H1 (cell line): ENCODE measurements at regions not wholly inside any gene's neighbourhood (a gene's known extent, or its start where the extent isn't known, plus 50 kb on each side); places are given as distances from the start of the nearest gene placed in this dataset.

ENCODE experiments used
- CTCF ChIA-PET: fragments of 300-600 bp; sonication (Branson Sonifier 250); formaldehyde crosslinking; loops from one replicate; lab custom pipeline; 2021; ENCODE audit not compliant: partially characterized antibody; lab: Charles Lee
- POLR2A ChIA-PET: fragments of 300-600 bp; sonication (Branson Sonifier 250); formaldehyde crosslinking; loops from one replicate; lab custom pipeline; 2021; ENCODE audit warnings: inconsistent platforms; ENCODE audit not compliant: partially characterized antibody; lab: Charles Lee
- DNase-seq, 2 experiments: peaks; one replicate each; pipeline versions ENCODE4 v3.0.0 to v3.0.0-alpha.2; 2010 to 2022; ENCODE audit warnings: low spot score in 2 of 2, low read depth in 1 of 2, mixed read lengths in 1 of 2
- FAIRE-seq: peaks from 2 replicates; lab custom pipeline; 2011; peaks lifted over from hg19 to GRCh38; lab: Jason Lieb, UNC
- H2AFZ ChIP-seq: 2 replicates; pipeline ENCODE4 v1.8.1; 2012; ENCODE audit warnings: low read length, inconsistent platforms
- H2AK5ac ChIP-seq: 2 replicates; pipeline ENCODE4 v1.6.1; 2013; ENCODE audit warnings: low read depth, low read length
- H2BK120ac ChIP-seq: replicated peaks from 2 replicates; pipeline ENCODE3; 2013; ENCODE audit warnings: low read depth, low read length, inconsistent platforms
- H2BK12ac ChIP-seq: 2 replicates; pipeline ENCODE4 v1.6.1; 2013; ENCODE audit warnings: low read depth, low read length
- H2BK15ac ChIP-seq: 2 replicates; pipeline ENCODE4 v1.6.1; 2013; ENCODE audit warnings: low read length
- H2BK20ac ChIP-seq: 2 replicates; pipeline ENCODE4 v1.6.1; 2013; ENCODE audit warnings: low read length
- H2BK5ac ChIP-seq: 2 replicates; pipeline ENCODE4 v1.6.1; 2013; ENCODE audit warnings: low read depth, low read length
- H3K14ac ChIP-seq: 2 replicates; pipeline ENCODE4 v1.6.1; 2013; ENCODE audit warnings: inconsistent platforms; ENCODE audit not compliant: insufficient read length
- H3K18ac ChIP-seq: 2 replicates; pipeline ENCODE4 v1.6.1; 2013; ENCODE audit warnings: low read length; ENCODE audit errors: extremely low read depth
- H3K23ac ChIP-seq: 2 replicates; pipeline ENCODE4 v1.6.1; 2013; ENCODE audit warnings: inconsistent platforms; ENCODE audit not compliant: insufficient read length
- H3K23me2 ChIP-seq: 2 replicates; pipeline ENCODE4 v1.6.1; 2013; ENCODE audit warnings: low read depth, low read length
- H3K27ac ChIP-seq: 2 replicates; pipeline ENCODE4 v1.6.1; 2011; ENCODE audit warnings: low read depth, low read length, inconsistent platforms
- H3K27me3 ChIP-seq, 4 experiments: replicated peaks in 1 of 4; 1 replicate in 1 of 4; 2 replicates in 3 of 4; pipeline versions ENCODE4 v1.6.1 to v1.8.1; 2011 to 2013; ENCODE audit warnings: low read length in 3 of 4, mild to moderate bottlenecking in 3 of 4, inconsistent platforms in 2 of 4, mixed read lengths in 2 of 4, moderate library complexity in 1 of 4; ENCODE audit not compliant: control insufficient read depth in 3 of 4, insufficient read depth in 3 of 4; ENCODE audit errors: extremely low read depth in 1 of 4
- H3K36me3 ChIP-seq, 4 experiments: 2 replicates each; pipeline versions ENCODE4 v1.6.1 to v1.8.1; 2011 to 2013; ENCODE audit warnings: mild to moderate bottlenecking in 4 of 4, low read length in 3 of 4, moderate library complexity in 2 of 4, control low read depth in 1 of 4, inconsistent platforms in 1 of 4; ENCODE audit not compliant: insufficient read depth in 4 of 4, control insufficient read depth in 2 of 4
- H3K4ac ChIP-seq: replicated peaks from 2 replicates; pipeline ENCODE3; 2013; ENCODE audit warnings: low read length, low read depth, mixed read lengths, inconsistent platforms; ENCODE audit not compliant: insufficient read length
- H3K4me1 ChIP-seq, 4 experiments: replicated peaks in 1 of 4; 1 replicate in 1 of 4; 2 replicates in 3 of 4; pipeline versions ENCODE4 v1.6.1 to v1.8.1; 2011 to 2013; ENCODE audit warnings: low read length in 3 of 4, inconsistent platforms in 2 of 4, mixed read lengths in 1 of 4; ENCODE audit not compliant: insufficient read depth in 4 of 4, control insufficient read depth in 3 of 4
- H3K4me2 ChIP-seq, 2 experiments: 2 replicates each; pipeline versions ENCODE4 v1.6.1 to v1.8.1; 2011 to 2013; ENCODE audit warnings: low read depth in 2 of 2, low read length in 2 of 2, control low read depth in 1 of 2, inconsistent platforms in 1 of 2, mild to moderate bottlenecking in 1 of 2; ENCODE audit not compliant: insufficient read depth in 1 of 2
- H3K4me3 ChIP-seq, 4 experiments: fragments of 200-600, 300-600 bp in 1 of 4; sonication (generic), shearing (Covaris generic), sonication (Bioruptor Twin) in 1 of 4; 2 replicates each; pipeline versions ENCODE4 v1.5.1 to v1.8.1; 2011 to 2016; ENCODE audit warnings: low read length in 4 of 4, low read depth in 3 of 4, control low read depth in 2 of 4, inconsistent platforms in 2 of 4, mild to moderate bottlenecking in 2 of 4, mixed read lengths in 1 of 4, moderate library complexity in 1 of 4; ENCODE audit not compliant: insufficient read depth in 2 of 4; ENCODE audit errors: extremely low read depth in 1 of 4
- H3K56ac ChIP-seq: replicated peaks from 2 replicates; pipeline ENCODE3; 2013; ENCODE audit warnings: low read depth, mild to moderate bottlenecking, mixed read lengths, low read length, inconsistent platforms; ENCODE audit not compliant: insufficient read length
- H3K79me1 ChIP-seq: 2 replicates; pipeline ENCODE4 v1.6.1; 2013; ENCODE audit warnings: low read depth, low read length, control low read depth
- H3K79me2 ChIP-seq, 2 experiments: 2 replicates each; pipeline versions ENCODE4 v1.6.1 to v1.8.1; 2012 to 2013; ENCODE audit warnings: low read length in 2 of 2, mild to moderate bottlenecking in 2 of 2, inconsistent platforms in 1 of 2; ENCODE audit not compliant: insufficient read depth in 2 of 2, control insufficient read depth in 1 of 2
- H3K9ac ChIP-seq, 4 experiments: replicated peaks in 1 of 4; 1 replicate in 1 of 4; 2 replicates in 3 of 4; pipeline versions ENCODE4 v1.6.1 to v1.8.1; 2011 to 2013; ENCODE audit warnings: low read depth in 3 of 4, low read length in 3 of 4, control low read depth in 2 of 4, mild to moderate bottlenecking in 2 of 4, moderate library complexity in 2 of 4, inconsistent platforms in 1 of 4; ENCODE audit errors: extremely low read depth in 1 of 4
- H3K9me3 ChIP-seq, 2 experiments: 2 replicates each; pipeline versions ENCODE4 v1.6.1 to v1.8.1; 2012 to 2013; ENCODE audit warnings: mild to moderate bottlenecking in 2 of 2, moderate library complexity in 2 of 2, control low read depth in 1 of 2, inconsistent platforms in 1 of 2, low read depth in 1 of 2, low read length in 1 of 2, mixed read lengths in 1 of 2; ENCODE audit not compliant: insufficient read depth in 2 of 2
- H4K20me1 ChIP-seq, 2 experiments: replicated peaks in 1 of 2; 2 replicates each; pipeline versions ENCODE3 to v1.8.1; 2011 to 2013; ENCODE audit warnings: inconsistent platforms in 2 of 2, low read length in 2 of 2, mild to moderate bottlenecking in 1 of 2; ENCODE audit not compliant: insufficient read depth in 2 of 2, control insufficient read depth in 1 of 2
- H4K5ac ChIP-seq: 2 replicates; pipeline ENCODE4 v1.6.1; 2013; ENCODE audit warnings: low read length, low read depth, mixed read lengths, inconsistent platforms; ENCODE audit not compliant: insufficient read length
- H4K8ac ChIP-seq: 2 replicates; pipeline ENCODE4 v1.8.0; 2013; ENCODE audit warnings: mild to moderate bottlenecking, moderate library complexity, low read length, inconsistent platforms; ENCODE audit not compliant: insufficient read depth; ENCODE audit errors: extremely low read depth
- H4K91ac ChIP-seq: replicated peaks from 2 replicates; pipeline ENCODE3; 2013; ENCODE audit warnings: low read length, mixed read lengths, inconsistent platforms; ENCODE audit not compliant: insufficient read length
- ATF3 ChIP-seq: IDR thresholded peaks from 2 replicates; pipeline ENCODE4 v1.6.1; 2011; ENCODE audit warnings: low read depth, mild to moderate bottlenecking, low read length; ENCODE audit not compliant: insufficient read depth
- CEBPB ChIP-seq: IDR thresholded peaks from 2 replicates; pipeline ENCODE4 v1.6.1; 2012; ENCODE audit warnings: low read depth, low read length
- EZH2 ChIP-seq: fragments of 200-600 bp; sonication (generic); IDR thresholded peaks from 2 replicates; pipeline ENCODE4 v1.7.1; 2012; ENCODE audit warnings: low read depth, mild to moderate bottlenecking, moderate library complexity, low read length, inconsistent platforms; ENCODE audit not compliant: severe bottlenecking
- FOSL1 ChIP-seq: IDR thresholded peaks from 2 replicates; pipeline ENCODE4 v1.6.1; 2011; ENCODE audit warnings: mild to moderate bottlenecking, low read depth, low read length, moderate library complexity; ENCODE audit not compliant: insufficient read depth
- MAFK ChIP-seq: IDR thresholded peaks from 2 replicates; pipeline ENCODE4 v1.6.1; 2012; ENCODE audit warnings: low read depth, mild to moderate bottlenecking, improper control_type of control experiment, low read length
- NRF1 ChIP-seq: IDR thresholded peaks from 2 replicates; pipeline ENCODE4 v1.6.1; 2011; ENCODE audit warnings: mild to moderate bottlenecking, low read depth, low read length, improper control_type of control experiment
- RAD21 ChIP-seq, 2 experiments: IDR thresholded peaks in 1 of 2; conservative IDR thresholded peaks in 1 of 2; 2 replicates each; pipeline ENCODE4 v1.6.1; 2011; ENCODE audit warnings: low read depth in 2 of 2, low read length in 2 of 2, improper control_type of control experiment in 1 of 2, inconsistent platforms in 1 of 2, mild to moderate bottlenecking in 1 of 2, moderate library complexity in 1 of 2
- RFX5 ChIP-seq: IDR thresholded peaks from 2 replicates; pipeline ENCODE4 v1.6.1; 2011; ENCODE audit warnings: low read depth, low read length, improper control_type of control experiment, borderline replicate concordance
- RNF2 ChIP-seq: fragments of 200-900, 300-1000 bp; sonication (generic); IDR thresholded peaks from 2 replicates; pipeline ENCODE4 v1.7.1; 2016; ENCODE audit warnings: borderline replicate concordance, low read depth, mild to moderate bottlenecking, antibody characterized with exemption, low read length; ENCODE audit not compliant: poor library complexity, severe bottlenecking; ENCODE audit errors: missing control alignments
- TAF7 ChIP-seq: optimal IDR thresholded peaks from 2 replicates; pipeline ENCODE3; 2011; ENCODE audit warnings: low read depth, mild to moderate bottlenecking, inconsistent platforms, low read length, moderate library complexity, borderline replicate concordance
- TBP ChIP-seq: IDR thresholded peaks from 2 replicates; pipeline ENCODE4 v1.6.1; 2011; ENCODE audit warnings: low read depth, low read length, improper control_type of control experiment
- USF2 ChIP-seq: IDR thresholded peaks from 2 replicates; pipeline ENCODE4 v1.6.1; 2011; ENCODE audit warnings: low read length, improper control_type of control experiment
- WGBS, 2 experiments: shearing (Covaris generic) in 1 of 2; methylation state at CpG; one replicate each; pipeline versions ENCODE4 v1.1.6 to v1.1.7; 2013 to 2015; ENCODE audit warnings: low lambda C conversion rate in 2 of 2, mixed read lengths in 2 of 2, inconsistent platforms in 1 of 2, low coverage in 1 of 2, missing lambda C conversion rate in 1 of 2; ENCODE audit not compliant: insufficient replicate concordance in 2 of 2, insufficient coverage in 1 of 2, insufficient read length in 1 of 2; ENCODE audit errors: extremely low coverage in 1 of 2, missing lambda C conversion rate in 1 of 2; 5-methylcytosine and 5-hydroxymethylcytosine counted together

- Histone ChIP-seq H3K4ac (no peak overlapping the region), H4K5ac (no peak overlapping the region), H2BK120ac (no peak overlapping the region), H3K4me1 (no peaks in the 10 kb centered on the region), H3K9ac (no peak overlapping the region), H3K79me2 (no peaks in the 10 kb centered on the region), H4K20me1 (no peaks in the 10 kb centered on the region), H2BK5ac (no peak overlapping the region), H3K23ac (no peak overlapping the region), H2BK20ac (no peak overlapping the region), H3K27me3 (no peaks in the 10 kb centered on the region), H3K18ac (no peak overlapping the region), H3K4me3 (no peak overlapping the region), H3K4me2 (no peak overlapping the region), H3K23me2 (no peaks in the 10 kb centered on the region), H3K36me3 (no peaks in the 10 kb centered on the region), H2AFZ (no peak overlapping the region), H3K27ac (no peak overlapping the region), H2AK5ac (no peak overlapping the region), H3K14ac (no peak overlapping the region), H4K91ac (no peak overlapping the region), H4K8ac (no peak overlapping the region), H2BK12ac (no peak overlapping the region), H3K56ac (no peak overlapping the region), H3K79me1 (no peaks in the 10 kb centered on the region), H3K9me3 (no peaks in the 10 kb centered on the region), H2BK15ac (no peak overlapping the region)
- POLR2A ChIA-PET, result interaction anchor here (0.6 kb wide), 1 partner anchor 137 kb away, joined by 3 read pairs; no protein-coding TSS in a partner anchor
- WGBS, 2 experiments, result 70% methylated on average over 1 of the region's 1 CpG; no CpG with 5 or more reads in 1 of the 2 experiments
- CTCF ChIA-PET, result interaction anchor here (0.6 kb wide), 1 partner anchor 113 kb away, joined by 3 read pairs; no protein-coding TSS in a partner anchor
- DNase-seq (no peak), FAIRE-seq (no peak)
- TF ChIP-seq RNF2 (no peak), NRF1 (no peak), CEBPB (no peak), RFX5 (no peak), FOSL1 (no peak), USF2 (no peak), TBP (no peak), MAFK (no peak), TAF7 (no peak), ATF3 (no peak), RAD21 (IDR thresholded peaks at IDR 0.05 in 1 of 2, conservative IDR thresholded peaks at IDR 0.05 in 1 of 2; ENCODE audit: low read depth in 2 of 2, low read length in 2 of 2) (no peak), EZH2 (no peak)
Measured at GRCh38 chr6:49198015-49198414, 265.0 kb downstream of the MMUT start.
